NCI-H2171 treated with DMSO at 0.1 percent for 48 hours (cell line): ENCODE measurements at regions not wholly inside any gene's neighbourhood (a gene's known extent, or its start where the extent isn't known, plus 50 kb on each side); places are given as distances from the start of the nearest gene placed in this dataset.
"Not testable (repeated sequence)": the region's sequence is repeated elsewhere in the genome, so short reads cannot be mapped to it uniquely, and the experiment has no call there.

Source experiments
- DNase-seq: peaks from one replicate; lab custom pipeline; 2025; lab: John Stamatoyannopoulos, UW

DNA sequence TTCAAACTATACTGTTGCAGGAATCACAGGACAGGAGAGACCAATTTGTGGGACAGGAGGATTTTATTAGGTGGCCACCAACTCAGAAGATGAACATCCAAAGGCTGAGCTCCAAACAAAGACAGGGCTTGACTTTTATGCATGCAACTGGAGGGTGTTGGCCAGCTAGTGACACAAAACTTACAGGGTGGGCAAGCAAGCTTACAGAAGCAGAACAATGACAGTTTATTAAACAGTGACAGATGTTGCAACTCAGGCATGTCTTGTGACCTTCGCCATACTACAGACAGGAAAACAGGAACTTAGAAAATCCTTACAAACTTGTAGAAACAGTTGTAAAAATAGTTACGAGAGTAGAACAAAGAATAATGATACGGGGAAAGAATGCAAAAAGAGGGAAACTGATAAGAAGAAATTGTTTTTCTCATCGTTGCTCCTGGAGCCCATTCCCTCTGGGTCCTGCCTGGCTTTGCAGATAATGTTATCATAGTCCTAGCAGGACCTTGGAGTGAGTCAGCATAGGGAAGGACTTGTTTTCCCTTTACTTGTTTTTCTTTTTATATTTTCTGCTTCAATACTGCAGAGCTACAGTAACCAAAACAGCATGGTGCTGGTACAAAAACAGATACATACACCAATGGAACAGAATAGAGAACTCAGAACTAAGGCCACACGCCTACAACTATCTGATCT, 2083.0 kb upstream of the ACO1 start:
- DNase-seq, result no peak

DNA sequence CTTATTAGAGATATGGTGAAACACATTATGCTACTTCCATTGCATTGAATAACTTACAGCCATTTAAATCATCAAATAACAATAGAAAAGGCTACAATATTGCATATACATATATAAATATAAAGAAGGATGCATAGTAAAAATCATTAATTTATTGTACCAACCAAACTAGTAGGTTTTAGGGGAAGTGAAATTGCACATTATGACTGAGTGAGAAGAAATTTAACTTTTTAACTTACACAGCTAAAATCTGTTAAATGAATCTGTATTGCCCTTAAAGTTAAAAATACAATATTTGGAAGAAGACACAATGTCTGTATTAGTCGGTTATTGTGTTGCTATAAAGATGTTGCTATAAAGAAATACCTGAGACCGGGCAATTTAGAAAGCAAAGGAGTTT, 2073.7 kb upstream of the ACO1 start:
- DNase-seq, result no peak

DNA sequence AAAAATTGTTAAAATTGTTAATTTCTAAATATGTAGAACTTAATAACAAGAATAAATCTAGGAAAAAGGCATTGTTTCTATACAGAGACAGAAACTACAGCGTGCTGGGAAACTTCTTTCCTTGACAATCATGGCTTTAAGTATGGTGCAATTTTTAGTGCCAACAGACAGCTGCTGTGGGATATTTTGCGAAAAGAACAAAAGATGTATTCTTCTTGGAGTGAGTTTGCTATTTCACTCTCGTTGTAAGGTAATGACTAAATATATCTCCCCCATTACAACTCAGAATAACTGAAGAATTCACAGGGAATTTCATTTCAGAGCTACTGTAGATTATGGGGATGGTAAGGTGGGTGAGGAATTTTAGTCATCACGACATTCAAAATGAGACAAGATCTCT, 2055.0 kb upstream of the ACO1 start:
- no peak for DNase-seq

DNA sequence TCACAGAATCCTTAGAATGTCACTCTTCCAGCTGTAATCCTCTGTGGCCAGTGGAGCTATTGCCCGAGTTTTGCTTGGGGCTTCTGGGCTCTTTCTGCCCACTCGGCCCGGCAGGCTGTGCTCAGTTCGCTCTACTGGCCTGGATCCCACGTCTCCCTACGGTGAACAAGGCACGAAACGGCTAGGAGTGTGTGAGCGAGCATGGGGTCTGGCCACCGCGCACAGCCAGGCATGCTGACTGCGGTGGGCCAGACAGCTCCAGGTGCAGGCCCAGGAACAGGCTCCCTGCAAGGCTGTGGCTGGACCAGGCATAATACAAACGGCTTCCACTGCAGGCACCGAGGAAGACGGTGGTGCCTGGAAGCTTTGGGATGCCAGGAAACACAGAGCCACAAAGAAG, 2035.5 kb upstream of the ACO1 start:
- DNase-seq, result no peak

DNA sequence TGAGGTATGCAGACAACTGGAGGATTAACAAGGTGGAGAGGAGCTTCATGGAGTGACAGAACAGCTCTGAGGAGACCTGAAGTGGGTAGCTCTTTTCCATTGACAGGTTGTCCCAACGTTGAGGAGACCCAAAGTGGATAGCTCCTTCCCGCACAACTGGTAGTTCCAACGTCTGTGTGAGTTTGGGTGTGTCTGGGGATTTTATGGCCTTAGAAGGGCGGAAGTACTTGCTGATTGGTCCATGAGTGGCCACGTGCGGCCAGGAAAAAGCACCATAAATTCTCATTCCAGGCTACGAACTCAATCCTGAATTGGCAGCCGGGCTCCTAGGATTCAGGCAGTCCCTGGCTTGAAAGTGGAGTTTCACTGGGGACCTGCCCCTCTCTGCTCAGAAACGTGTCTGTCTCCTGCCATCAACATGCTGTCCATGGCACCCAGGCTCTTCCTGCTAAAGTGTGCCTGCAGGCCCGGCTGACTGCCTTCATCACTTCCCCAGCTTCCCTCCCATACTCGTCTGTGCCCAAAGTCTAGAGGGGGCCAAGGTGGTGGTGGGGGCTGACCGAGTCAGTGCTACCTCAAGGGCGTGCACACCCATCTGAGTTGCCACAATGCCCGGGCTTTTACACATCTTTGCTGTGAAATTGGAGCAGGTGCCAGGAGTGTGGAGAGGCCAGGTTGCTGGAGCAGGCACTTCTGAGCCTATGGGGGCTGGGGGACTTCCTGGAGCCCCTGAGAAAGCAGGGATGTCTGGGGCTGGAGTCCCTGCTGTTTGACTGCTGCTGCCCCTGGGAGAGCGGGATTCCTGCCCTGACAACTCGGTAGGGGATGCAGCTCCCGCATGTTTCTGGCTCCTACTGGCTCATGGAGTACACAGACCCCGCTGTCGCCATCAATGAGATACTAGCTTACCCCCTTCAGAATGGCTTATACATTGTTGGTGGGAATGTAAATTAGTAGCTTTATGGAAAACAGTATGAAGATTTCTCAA, 2034.6 kb upstream of the ACO1 start:
- DNase-seq, result no peak

DNA sequence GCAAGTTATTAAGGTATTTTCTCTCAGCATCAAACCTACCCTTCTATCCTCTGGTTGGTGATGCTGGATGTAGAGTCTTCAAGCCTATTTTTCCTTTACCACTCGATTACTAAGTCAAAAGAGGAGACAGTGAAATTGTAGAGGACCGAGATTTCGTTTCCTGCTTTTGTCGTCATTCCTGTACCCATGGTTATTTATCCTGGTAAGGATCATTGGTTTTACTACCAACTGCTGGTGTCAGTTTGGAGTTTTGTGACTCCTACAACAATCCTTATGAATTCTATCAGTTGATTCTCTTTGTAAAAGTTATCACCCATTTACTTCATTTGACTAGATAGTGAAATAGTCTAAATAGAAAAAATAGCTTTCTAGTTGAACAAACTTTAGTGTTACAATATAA, 2028.2 kb upstream of the ACO1 start:
- no peak for DNase-seq

DNA sequence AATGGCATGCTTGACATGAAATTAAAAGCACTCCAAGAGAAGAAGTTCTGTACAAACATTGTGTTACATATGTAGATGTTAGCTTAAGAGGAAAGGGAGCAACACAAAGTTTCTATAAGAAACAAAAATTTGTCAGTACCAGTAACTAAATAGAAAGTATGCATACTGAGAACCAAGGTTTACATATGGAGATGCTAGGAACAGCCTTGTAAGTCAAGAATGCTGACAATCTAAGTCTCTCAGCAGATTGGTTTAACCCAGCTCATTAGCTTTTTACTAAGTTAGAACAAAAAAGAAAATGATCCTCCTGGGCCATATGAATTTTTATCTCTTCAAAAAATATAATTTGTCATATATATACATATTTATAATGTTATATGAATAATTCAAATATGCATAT, 2022.1 kb upstream of the ACO1 start:
- no peak for DNase-seq

DNA sequence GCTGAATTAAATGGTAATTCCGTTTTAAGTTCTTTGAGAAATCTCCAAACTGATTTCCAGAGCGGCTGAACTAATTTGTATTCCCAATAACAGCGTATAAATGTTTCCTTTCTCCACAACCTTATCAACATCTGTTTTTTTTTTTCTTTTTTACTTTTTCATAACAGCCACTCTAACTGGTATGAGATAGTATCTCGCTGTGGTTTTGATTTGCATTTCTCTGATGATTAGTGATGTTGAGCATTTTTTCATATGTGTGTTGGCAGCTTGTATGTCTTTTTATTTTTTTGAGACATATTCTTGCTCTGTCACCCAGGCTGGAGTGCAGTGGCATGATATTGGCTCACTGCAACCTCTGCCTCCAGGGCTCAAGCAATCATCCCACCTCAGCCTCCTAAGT, 2018.3 kb upstream of the ACO1 start:
- DNase-seq, result not testable (repeated sequence)

DNA sequence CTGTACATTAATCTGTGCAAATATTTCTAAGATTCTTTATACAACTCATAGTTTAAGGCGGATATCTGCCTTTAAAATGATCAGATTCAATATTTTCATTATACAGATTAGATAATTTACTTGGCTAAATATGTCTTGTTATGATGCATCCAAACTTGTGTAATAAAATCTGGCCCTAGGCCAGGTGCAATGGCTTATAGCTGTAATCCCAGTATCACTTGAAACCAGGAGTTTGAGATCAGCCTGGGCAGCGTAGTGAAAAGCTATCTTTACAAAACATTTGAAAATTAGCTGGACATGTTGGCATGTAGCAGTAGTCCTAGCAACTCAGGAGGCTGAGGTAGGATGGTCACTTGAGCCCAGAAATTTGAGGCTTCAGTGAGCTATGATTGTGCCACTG, 2002.2 kb upstream of the ACO1 start:
- DNase-seq, result no peak

DNA sequence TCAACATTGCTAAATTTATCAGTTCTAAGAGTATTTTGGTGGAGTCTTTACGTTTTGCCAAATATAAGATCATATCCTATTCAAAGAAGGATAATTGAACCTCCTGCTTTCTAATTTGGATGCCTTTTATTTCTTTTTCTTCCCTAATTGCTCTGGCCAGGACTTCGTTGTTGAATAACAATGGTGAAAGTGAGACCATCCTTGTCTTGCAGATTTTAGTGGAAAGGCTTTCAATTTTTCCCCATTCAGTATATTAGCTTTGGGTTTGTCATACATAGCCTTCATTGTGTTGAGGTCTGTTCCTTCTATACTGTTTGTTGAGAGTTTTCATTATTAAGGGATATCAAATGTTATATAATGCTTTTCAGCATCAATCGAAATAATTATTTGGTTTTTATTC, 1974.2 kb upstream of the ACO1 start:
- DNase-seq, result no peak

DNA sequence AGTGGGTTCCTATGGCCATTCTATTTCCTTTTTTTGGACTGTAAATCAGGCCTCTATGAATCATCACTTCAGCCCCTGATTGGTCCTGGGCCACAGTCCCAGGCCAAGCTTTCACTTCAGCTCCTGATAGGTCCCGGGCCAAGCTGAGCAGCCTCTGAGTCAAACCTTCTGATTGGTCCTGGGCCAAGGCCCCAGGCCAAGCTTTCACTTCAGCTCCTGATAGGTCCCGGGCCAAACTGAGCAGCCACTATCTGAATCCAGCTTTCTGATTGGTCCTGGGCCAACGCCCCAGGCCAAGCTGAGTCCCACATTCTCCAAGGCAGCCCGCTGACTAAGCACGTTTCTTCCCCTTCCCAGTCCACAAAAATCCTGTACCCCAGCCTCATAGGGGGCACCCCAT, 1972.9 kb upstream of the ACO1 start:
- DNase-seq, result no peak

DNA sequence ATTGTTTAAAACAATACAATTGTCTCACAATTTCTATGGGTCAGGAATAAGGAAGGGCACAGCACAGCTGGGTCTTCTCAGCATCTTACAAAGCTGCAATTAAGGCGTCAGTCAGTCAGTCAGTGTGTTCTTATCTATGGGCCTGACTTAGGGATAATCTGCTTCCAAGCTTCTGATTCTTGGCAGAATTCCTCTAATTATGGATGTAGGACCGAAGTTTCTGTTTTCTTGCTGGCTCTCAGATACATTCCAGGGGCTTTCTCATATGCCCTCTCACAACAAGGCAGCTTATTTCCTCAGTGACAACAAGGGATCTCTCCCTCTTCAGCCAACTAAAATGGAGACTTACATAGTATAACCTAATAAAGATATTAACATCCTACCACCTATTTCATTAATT, 1925.3 kb upstream of the ACO1 start:
- no peak for DNase-seq

DNA sequence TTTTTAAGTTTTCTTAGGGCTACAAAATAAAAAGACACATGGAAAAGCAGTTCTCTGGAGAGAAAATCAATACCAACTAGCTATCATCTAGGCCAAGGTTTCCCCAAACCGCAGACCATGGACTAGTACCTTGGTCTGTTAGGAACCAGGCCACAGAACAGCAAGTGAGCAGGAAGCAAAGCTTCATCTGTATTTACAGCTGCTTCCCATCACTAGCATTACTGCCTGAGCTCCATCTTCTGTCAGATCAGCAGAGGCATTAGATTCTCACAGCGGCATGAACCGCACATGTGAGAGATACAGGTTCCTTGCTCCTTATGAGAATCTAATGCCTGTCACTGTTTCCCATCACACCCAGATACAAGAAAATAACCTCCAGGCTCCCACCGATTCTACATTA, 1907.6 kb upstream of the ACO1 start:
- no peak for DNase-seq

DNA sequence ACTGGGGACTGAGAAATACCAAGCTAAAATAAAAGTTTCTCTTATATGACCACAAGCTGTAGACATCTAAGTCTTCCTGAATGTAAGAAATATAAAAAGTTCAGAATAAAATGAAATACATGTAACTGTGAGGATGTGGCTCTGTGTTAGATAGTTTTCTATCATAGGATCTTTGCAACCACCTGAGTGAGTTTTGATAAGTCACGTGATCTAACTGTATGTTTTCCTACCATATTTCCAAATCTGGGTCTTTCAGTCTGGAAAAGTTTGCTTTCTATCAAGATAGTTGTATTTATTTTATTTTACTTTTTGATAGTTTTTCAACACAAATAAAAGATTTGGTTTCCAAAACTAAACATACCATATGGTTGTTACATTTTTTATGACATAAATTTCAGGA, 1905.8 kb upstream of the ACO1 start:
- no peak for DNase-seq

DNA sequence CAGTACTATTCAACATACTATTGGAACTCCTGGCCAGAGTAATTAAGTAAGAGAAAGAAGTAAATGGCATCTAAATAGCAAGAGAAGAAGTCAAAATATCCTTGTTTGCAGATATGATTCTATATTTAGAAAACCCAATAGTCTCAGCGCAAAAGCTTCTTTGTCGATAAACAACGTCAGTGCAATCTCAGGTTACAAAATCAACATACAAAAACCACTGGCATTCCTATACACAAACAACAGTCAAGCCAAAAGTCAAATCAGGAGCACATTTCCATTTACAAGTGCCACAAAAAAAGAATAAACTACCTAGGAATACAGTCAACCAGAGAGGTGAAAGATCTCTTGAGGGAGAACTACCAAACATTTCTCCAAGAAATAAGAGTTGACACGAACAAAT, 1901.9 kb upstream of the ACO1 start:
- DNase-seq, result no peak

DNA sequence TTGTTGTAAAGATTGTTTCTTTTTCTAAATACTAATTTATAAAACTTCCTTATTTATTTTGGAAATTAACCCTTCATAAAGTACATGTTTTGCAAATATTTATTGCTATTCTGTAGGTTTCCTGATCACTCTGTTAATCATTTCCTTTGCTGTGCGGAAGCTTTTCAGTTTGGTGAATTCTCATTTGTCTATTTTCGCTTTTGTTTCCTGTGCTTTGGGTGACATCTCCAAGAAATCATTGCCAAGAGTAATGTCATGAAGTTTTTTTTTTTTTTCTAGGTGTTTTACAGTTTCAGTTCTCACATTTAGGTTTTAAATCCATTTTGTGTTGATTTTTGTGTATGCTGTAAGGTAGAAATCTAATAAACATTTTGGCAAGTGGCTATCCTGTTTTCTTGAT, 1899.8 kb upstream of the ACO1 start:
- no peak for DNase-seq

DNA sequence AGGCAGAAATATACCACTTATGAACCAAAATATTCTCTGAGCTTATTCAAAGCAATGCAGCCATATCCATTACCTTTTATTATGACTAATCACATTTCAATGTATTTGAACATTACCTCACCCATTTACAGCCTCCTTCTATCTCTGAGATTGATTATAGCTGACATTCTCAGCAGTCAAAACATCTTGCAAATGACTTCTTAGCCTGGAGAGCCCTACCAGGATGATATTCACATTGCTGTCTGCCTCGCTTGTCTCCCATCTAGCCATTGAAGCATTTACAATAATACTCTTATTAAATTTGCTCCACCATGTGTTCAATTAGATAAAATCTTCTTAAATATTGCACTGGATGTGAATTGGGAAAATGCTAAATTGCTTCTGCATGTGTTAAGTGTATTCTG, 1879.9 kb upstream of the ACO1 start:
- DNase-seq, result no peak

DNA sequence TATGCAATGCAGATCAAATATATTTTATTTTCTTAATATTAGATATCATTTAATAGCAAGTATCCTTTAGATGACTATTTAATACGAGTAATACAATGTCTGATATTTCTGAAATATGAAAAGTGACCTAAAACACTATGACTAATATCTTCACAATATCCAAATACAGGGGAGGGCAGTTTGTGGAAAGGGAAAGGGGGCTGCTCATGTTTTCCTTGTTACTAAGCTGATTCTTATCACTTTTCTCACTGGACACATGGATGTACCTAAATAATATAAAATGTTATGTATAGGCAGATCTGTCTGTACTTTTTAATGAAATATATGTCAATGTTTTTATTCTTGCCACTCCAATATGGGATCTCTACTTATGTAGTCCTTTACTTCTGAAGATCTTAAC, 1879.1 kb upstream of the ACO1 start:
- no peak for DNase-seq

DNA sequence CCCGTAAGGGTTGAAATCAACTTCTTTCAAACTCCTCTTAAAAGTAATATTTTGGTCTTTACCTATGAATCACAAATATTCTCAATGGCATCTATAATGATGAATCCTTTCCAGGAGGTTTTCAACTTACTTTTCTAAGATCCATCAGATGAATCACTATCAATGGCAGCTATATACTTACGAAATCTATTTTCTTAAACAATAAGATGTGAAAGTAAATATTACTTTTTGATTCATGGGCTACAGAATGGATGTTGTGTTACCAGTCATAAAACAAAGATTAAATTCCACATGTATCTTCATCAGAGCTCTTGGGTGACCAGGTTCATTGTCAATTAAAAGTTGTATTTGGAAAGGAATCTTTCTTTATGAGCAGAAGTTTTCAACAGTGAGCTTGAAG, 1877.7 kb upstream of the ACO1 start:
- DNase-seq, result no peak

DNA sequence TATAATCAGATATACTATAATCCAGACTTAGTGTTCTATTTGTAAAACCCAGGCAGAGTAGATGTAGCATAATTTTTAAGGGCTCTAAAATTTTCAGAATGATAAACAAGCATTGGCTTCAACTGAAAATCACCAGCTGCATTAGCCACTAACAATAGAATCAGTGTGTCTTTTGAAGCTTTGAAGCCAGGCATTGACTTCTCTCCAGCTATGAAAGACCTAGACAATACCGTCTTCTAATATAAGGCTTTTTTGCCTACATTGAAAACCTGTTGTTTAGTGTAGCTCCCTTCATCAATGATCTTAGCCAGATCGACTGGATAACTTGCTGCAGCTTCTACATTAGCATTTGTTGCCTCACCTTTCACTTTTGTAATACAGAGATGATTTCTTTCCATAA, 1877.3 kb upstream of the ACO1 start:
- DNase-seq, result no peak

DNA sequence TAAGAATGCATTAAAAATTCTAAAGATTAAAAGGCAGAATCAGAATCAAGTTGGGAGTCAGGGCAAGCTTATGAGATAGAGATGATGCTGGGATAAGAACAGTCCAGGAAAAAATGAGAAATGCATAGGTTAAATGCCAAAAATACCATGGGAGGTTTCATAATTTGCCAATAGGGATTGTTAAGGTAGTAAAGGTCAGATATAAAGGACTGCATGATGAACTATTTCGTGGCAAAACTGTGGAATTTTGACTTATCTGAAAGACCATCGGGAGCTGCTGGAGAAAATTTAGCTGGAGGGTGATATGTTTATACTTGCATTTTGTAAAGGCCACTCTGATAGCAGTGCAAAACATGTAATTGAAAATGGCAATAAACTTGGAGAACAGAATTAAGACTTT, 1872.8 kb upstream of the ACO1 start:
- DNase-seq, result no peak

DNA sequence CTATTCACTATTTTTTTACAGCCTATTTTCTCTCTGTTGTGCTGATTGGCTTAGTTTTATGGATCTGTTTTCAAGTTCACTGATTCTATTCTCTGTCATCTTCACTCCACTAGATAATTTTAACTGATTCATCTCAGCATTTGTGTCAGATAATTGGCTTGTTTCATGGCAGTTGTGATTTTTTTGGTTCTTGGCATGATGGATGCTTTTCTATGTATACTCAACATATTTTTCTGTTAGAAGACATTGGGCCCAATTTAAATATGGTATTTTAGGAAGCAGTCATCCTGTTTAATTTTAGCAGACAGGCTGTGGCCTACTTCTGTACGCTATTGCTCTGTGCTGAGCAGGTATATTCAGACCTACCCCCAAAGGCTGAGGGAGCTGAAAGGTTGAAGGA, 1865.3 kb upstream of the ACO1 start:
- no peak for DNase-seq

DNA sequence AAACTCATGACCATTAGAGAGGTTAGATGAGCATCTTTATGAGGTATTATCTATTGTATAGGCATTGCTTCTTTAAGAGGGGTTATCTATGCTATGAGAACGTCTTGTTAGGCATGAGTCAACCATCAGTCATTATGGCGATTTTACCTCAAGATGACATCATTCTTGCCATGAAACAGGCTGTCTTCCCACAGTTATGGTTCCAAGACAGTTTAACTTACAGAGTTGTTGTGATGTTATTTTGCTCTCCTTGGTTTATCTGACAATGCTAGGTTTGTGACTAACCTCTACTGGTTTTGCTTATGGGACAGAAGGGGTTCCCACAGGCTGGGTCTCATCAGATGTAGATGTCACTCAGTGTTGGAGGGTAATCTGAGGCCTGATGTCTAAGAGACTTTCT, 1864.7 kb upstream of the ACO1 start:
- no peak for DNase-seq

DNA sequence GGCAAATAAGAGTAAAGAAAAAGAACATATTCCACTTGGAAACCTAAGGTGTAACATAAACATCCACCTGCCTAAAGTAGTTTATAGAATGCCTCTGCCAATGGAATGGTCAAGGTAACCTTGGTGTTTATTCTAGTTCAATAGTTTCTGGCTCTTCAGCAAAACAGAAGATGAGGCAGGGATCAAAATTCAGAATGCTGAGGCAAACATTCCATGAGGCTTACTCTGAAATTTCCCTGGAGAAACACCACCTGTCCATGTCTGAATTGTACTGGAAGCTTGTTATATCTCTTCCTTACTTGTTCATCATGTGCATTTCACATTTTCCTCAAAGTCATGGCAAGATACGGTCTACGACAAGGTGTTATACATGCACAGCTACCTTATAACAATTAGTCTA, 1862.4 kb upstream of the ACO1 start:
- no peak for DNase-seq
